Liver (tissue), 8 donors: ENCODE measurements at regions not wholly inside any gene's neighbourhood (a gene's known extent, or its start where the extent isn't known, plus 50 kb on each side); places are given as distances from the start of the nearest gene placed in this dataset.

Source experiments
- DNase-seq: peaks from one replicate; pipeline ENCODE4 v3.0.0-alpha.2; 2017; ENCODE audit warnings: low spot score
- H3K27ac ChIP-seq, 2 donors: one replicate each; pipeline ENCODE4 v1.7.0; 2013; ENCODE audit warnings: inconsistent platforms in 2 of 2, low read length in 2 of 2, control low read depth in 1 of 2, low read depth in 1 of 2, mild to moderate bottlenecking in 1 of 2
- H3K27me3 ChIP-seq, 4 donors: one replicate each; pipeline versions ENCODE4 v1.6.1 to v1.7.0; 2013; ENCODE audit warnings: low read length in 3 of 4, inconsistent platforms in 1 of 4, mild to moderate bottlenecking in 1 of 4, moderate library complexity in 1 of 4; ENCODE audit not compliant: control insufficient read depth in 4 of 4, insufficient read depth in 4 of 4
- H3K36me3 ChIP-seq, 4 donors: one replicate each; pipeline versions ENCODE4 v1.6.1 to v1.7.0; 2013; ENCODE audit warnings: low read length in 3 of 4, mild to moderate bottlenecking in 3 of 4, low read depth in 1 of 4, moderate library complexity in 1 of 4; ENCODE audit not compliant: control insufficient read depth in 4 of 4, insufficient read depth in 3 of 4
- H3K4me1 ChIP-seq, 4 donors: one replicate each; pipeline versions ENCODE4 v1.6.1 to v1.7.0; 2013; ENCODE audit warnings: low read length in 3 of 4, mild to moderate bottlenecking in 3 of 4, moderate library complexity in 1 of 4; ENCODE audit not compliant: control insufficient read depth in 4 of 4, insufficient read depth in 4 of 4
- H3K4me3 ChIP-seq, 3 donors: one replicate each; pipeline versions ENCODE4 v1.6.1 to v1.7.0; 2013; ENCODE audit warnings: low read length in 3 of 3, control low read depth in 1 of 3, low read depth in 1 of 3, mild to moderate bottlenecking in 1 of 3
- H3K9ac ChIP-seq, 2 donors: one replicate each; pipeline ENCODE4 v1.7.0; 2013; ENCODE audit warnings: low read length in 2 of 2, mild to moderate bottlenecking in 2 of 2, moderate library complexity in 2 of 2, control low read depth in 1 of 2, low read depth in 1 of 2
- H3K9me3 ChIP-seq, 4 donors: one replicate each; pipeline versions ENCODE4 v1.6.1 to v1.7.0; 2013; ENCODE audit warnings: low read length in 3 of 4; ENCODE audit not compliant: control insufficient read depth in 4 of 4
- ATF3 ChIP-seq: IDR thresholded peaks from 2 replicates; pipeline ENCODE4 v1.6.1; 2016; ENCODE audit warnings: antibody characterized with exemption
- CTCF ChIP-seq: fragments of 150-350 bp; IDR thresholded peaks from 2 replicates; pipeline ENCODE4 v1.5.1; 2017; ENCODE audit warnings: improper control_type of control experiment, low read depth, low read length; ENCODE audit not compliant: missing input control
- EGR1 ChIP-seq, 2 donors: IDR thresholded peaks; 2 replicates each; pipeline ENCODE4 v1.6.1; 2016 to 2018; ENCODE audit warnings: antibody characterized with exemption in 2 of 2, low read depth in 2 of 2
- FOXA1 ChIP-seq: IDR thresholded peaks from 2 replicates; pipeline ENCODE4 v1.6.1; 2016; ENCODE audit warnings: antibody characterized with exemption
- FOXA2 ChIP-seq: IDR thresholded peaks from 2 replicates; pipeline ENCODE4 v1.6.1; 2016; ENCODE audit warnings: antibody characterized with exemption
- GABPA ChIP-seq, 2 donors: IDR thresholded peaks in 1 of 2; conservative IDR thresholded peaks in 1 of 2; 2 replicates each; pipeline ENCODE4 v1.6.1; 2016; ENCODE audit warnings: antibody characterized with exemption in 2 of 2, mild to moderate bottlenecking in 1 of 2, moderate library complexity in 1 of 2
- HNF4A ChIP-seq, 2 donors: conservative IDR thresholded peaks; 2 replicates each; pipeline ENCODE4 v1.6.1; 2016; ENCODE audit warnings: antibody characterized with exemption in 2 of 2, mild to moderate bottlenecking in 2 of 2
- HNF4G ChIP-seq: IDR thresholded peaks from 2 replicates; pipeline ENCODE4 v1.6.1; 2016; ENCODE audit warnings: antibody characterized with exemption
- JUND ChIP-seq, 2 donors: IDR thresholded peaks; 2 replicates each; pipeline ENCODE4 v1.6.1; 2016; ENCODE audit warnings: antibody characterized with exemption in 2 of 2
- MAX ChIP-seq: IDR thresholded peaks from 2 replicates; pipeline ENCODE4 v1.6.1; 2016; ENCODE audit warnings: antibody characterized with exemption
- NR2F2 ChIP-seq: IDR thresholded peaks from 2 replicates; pipeline ENCODE4 v1.6.1; 2016; ENCODE audit warnings: antibody characterized with exemption
- RAD21 ChIP-seq, 2 donors: IDR thresholded peaks; 2 replicates each; pipeline ENCODE4 v1.6.1; 2016; ENCODE audit warnings: antibody characterized with exemption in 2 of 2, mild to moderate bottlenecking in 2 of 2
- REST ChIP-seq: IDR thresholded peaks from 2 replicates; pipeline ENCODE4 v1.6.1; 2016; ENCODE audit warnings: antibody characterized with exemption, mild to moderate bottlenecking
- RXRA ChIP-seq, 2 donors: IDR thresholded peaks; 2 replicates each; pipeline ENCODE4 v1.6.1; 2017 to 2018; ENCODE audit warnings: antibody characterized with exemption in 2 of 2, mild to moderate bottlenecking in 1 of 2
- SP1 ChIP-seq: IDR thresholded peaks from 2 replicates; pipeline ENCODE4 v1.6.1; 2018; ENCODE audit warnings: antibody characterized with exemption, mild to moderate bottlenecking
- TAF1 ChIP-seq: conservative IDR thresholded peaks from 2 replicates; pipeline ENCODE4 v1.6.1; 2016; ENCODE audit warnings: antibody characterized with exemption, mild to moderate bottlenecking
- YY1 ChIP-seq: IDR thresholded peaks from 2 replicates; pipeline ENCODE4 v1.6.1; 2016; ENCODE audit warnings: antibody characterized with exemption, mild to moderate bottlenecking
- ZBTB33 ChIP-seq: IDR thresholded peaks from 2 replicates; pipeline ENCODE4 v1.6.1; 2016; ENCODE audit warnings: antibody characterized with exemption
- WGBS: extraction: QIAGEN DNeasy Blood & Tissue Kit; methylation state at CpG from one replicate; pipeline ENCODE4 v1.1.7; 2013; 5-methylcytosine and 5-hydroxymethylcytosine counted together
- donor health status: healthy.
- donor health status: healthy.
- donor health status: healthy.
- donor health status: healthy.
- donor health status: healthy.

- Histone ChIP-seq H3K27me3 (no peaks in the 10 kb centered on the region), H3K4me3 (no peak overlapping the region), H3K9me3 (peaks cover 0 to 3% (median under 1%) of the 10 kb centered on the region in 4 donors), H3K36me3 (no peaks in the 10 kb centered on the region), H3K27ac (no peak overlapping the region), H3K4me1 (no peaks in the 10 kb centered on the region), H3K9ac (no peak overlapping the region)
- no peak for DNase-seq
- TF ChIP-seq TAF1, result no peak
- no peak for TF ChIP-seq YY1
- no peak for TF ChIP-seq GABPA (IDR thresholded peaks at IDR 0.05 in 1 of 2, conservative IDR thresholded peaks at IDR 0.05 in 1 of 2)
- no peak for TF ChIP-seq HNF4A (conservative IDR thresholded peaks at IDR 0.05)
- TF ChIP-seq JUND (IDR thresholded peaks at IDR 0.05), result no peak
- TF ChIP-seq SP1, result no peak
- TF ChIP-seq HNF4G, result no peak
Measured at GRCh38 chr22:27198518-27199035, 541.2 kb downstream of the MIAT start.

- no peak for DNase-seq
- peaks cover 0 to 2% (median 0%) of the 10 kb centered on the region in 4 donors for H3K27me3 ChIP-seq
- H3K27ac ChIP-seq, result no peak overlapping the region
- TF ChIP-seq MAX (no peak), SP1 (no peak), ZBTB33 (no peak), RAD21 (IDR thresholded peaks at IDR 0.05) (no peak), GABPA (IDR thresholded peaks at IDR 0.05 in 1 of 2, conservative IDR thresholded peaks at IDR 0.05 in 1 of 2) (no peak), ATF3 (no peak), FOXA1 (no peak), JUND (IDR thresholded peaks at IDR 0.05) (no peak)
- WGBS, result 40% methylated on average over 2 of the region's 2 CpGs
- no peak overlapping the region for H3K4me3 ChIP-seq
- peaks cover 0 to 3% (median under 1%) of the 10 kb centered on the region in 4 donors for H3K9me3 ChIP-seq
- H3K9ac ChIP-seq, result no peak overlapping the region
- no peaks in the 10 kb centered on the region for H3K36me3 ChIP-seq
- H3K4me1 ChIP-seq, result no peaks in the 10 kb centered on the region
Measured at GRCh38 chr22:27199354-27199753, 542.0 kb downstream of the MIAT start.

- TF ChIP-seq FOXA2 (no peak), EGR1 (IDR thresholded peaks at IDR 0.05; ENCODE audit: low read depth in 2 of 2) (no peak), MAX (no peak), SP1 (no peak), NR2F2 (no peak), JUND (IDR thresholded peaks at IDR 0.05) (no peak), RAD21 (IDR thresholded peaks at IDR 0.05) (no peak), ATF3 (no peak), GABPA (IDR thresholded peaks at IDR 0.05 in 1 of 2, conservative IDR thresholded peaks at IDR 0.05 in 1 of 2) (no peak), TAF1 (no peak), YY1 (no peak), REST (no peak), RXRA (IDR thresholded peaks at IDR 0.05) (no peak), CTCF (no peak), HNF4G (no peak), FOXA1 (no peak), HNF4A (conservative IDR thresholded peaks at IDR 0.05) (no peak)
- H3K27me3 ChIP-seq, result peaks cover 0 to 3% (median 1%) of the 10 kb centered on the region in 4 donors
- no peak for DNase-seq
- peaks cover 0 to 3% (median under 1%) of the 10 kb centered on the region in 4 donors for H3K9me3 ChIP-seq
- H3K9ac ChIP-seq, result no peak overlapping the region
- WGBS, result 82% methylated on average over 10 of the region's 10 CpGs
- no peaks in the 10 kb centered on the region for H3K36me3 ChIP-seq
- no peak overlapping the region for H3K27ac ChIP-seq
- no peak overlapping the region for H3K4me3 ChIP-seq
- no peaks in the 10 kb centered on the region for H3K4me1 ChIP-seq
Measured at GRCh38 chr22:27201276-27201675, 543.9 kb downstream of the MIAT start.
